ENCODE measurements at regions not wholly inside any gene's neighbourhood (a gene's known extent, or its start where the extent isn't known, plus 50 kb on each side); places are given as distances from the start of the nearest gene placed in this dataset.
A peak's percentile ranks its signal among the peaks of the same experiment; 100 is the strongest.

DNA sequence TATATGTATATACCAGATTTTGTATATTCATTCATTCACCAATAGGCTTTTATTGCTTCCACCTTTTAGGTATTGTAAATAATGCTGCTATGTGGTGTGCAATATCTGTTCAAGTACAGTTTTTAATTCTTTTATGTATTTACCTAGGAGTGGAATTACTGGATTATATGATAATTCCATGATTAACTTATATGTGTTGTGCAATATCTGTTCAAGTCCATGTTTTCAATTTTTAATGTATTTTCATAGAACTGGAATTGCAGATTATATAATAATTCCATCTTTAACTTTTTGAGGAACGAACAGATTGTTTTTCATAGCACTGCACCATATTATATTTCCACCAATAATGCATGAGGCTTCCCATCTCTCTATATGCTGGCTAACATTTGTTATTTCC lies 50.6 kb upstream of the L3MBTL4 start:
- Mint-ChIP-seq H3K27ac (no peak overlapping the region), H3K4me3 (no peak overlapping the region), H3K4me1 (no peaks in the 10 kb centered on the region), H3K36me3 (peaks cover 2% of the 10 kb centered on the region), H3K27me3 (no peaks in the 10 kb centered on the region), H3K9me3 (peaks cover 2 to 10% (median 7%) of the 10 kb centered on the region in 3 donors)

DNA sequence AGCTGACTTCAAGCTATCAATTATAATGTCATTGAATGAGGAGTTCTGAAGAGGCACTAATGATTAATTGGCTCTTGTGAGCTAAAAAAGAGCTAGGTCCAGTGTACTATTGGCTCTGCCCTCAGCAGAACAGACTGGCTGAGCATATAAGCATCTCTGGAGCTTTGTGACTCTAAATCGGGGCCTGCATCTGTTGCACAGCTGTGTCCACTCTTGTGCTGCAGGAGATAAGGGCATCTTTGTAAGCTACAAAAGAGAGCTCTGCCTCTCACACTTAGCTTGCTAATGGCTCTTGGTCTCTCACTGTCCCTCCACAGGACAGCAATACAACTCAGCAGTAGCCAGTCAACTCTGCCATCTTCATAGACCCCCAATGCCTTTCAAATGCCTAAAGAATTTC lies 61.5 kb upstream of the L3MBTL4 start:
- H3K9me3 Mint-ChIP-seq: peaks cover 2 to 11% (median 5%) of the 10 kb centered on the region in 3 donors
- no peaks in the 10 kb centered on the region for H3K27me3 Mint-ChIP-seq
- no peak overlapping the region for H3K4me3 Mint-ChIP-seq
- H3K36me3 Mint-ChIP-seq: no peaks in the 10 kb centered on the region
- H3K4me1 Mint-ChIP-seq: no peaks in the 10 kb centered on the region
- H3K27ac Mint-ChIP-seq: no peak overlapping the region

DNA sequence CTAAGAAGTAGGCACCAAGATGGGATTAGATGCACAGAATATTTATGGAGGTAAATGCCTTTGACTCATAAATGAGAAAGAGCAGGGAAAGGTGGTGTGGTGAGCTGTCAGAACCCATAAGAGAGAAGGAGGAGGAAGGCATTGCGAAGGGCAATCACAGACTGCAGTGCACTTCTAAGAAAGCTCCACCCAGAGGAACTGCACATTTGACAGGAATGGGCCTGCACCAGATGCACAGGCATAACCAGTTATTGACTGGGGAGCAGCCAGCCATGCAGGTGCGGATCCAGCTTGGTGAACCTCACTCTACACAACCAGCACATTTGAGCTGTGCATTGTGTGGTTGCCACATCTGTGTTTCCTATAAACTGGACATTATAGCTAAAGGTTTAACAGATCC lies 62.2 kb upstream of the L3MBTL4 start:
- Mint-ChIP-seq H3K9me3 (peaks cover 2 to 5% (median 4%) of the 10 kb centered on the region in 3 donors), H3K4me1 (no peaks in the 10 kb centered on the region), H3K27me3 (no peaks in the 10 kb centered on the region), H3K36me3 (no peaks in the 10 kb centered on the region), H3K27ac (no peak overlapping the region), H3K4me3 (no peak overlapping the region)

DNA sequence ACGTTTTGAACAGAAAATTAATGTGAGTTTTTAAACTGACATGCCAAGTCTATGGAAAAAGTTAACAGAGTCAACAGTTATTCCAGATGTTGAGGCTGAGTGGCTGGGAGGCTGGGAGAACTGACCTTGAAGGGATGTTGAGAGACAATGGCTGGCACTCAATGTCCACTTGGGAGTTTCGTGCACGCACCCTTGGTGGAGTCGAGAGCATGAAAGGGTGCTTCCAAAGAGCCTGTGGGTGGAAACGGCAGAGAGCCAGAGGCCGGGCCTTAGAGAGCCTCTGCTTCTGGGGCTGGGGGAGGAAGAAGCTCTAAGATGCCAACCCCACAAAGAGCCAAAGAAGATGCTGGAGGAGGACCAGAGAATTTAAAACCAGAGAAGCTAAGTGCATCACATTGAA lies 63.4 kb upstream of the L3MBTL4 start:
- Mint-ChIP-seq H3K4me1 (no peaks in the 10 kb centered on the region), H3K4me3 (no peak overlapping the region), H3K27me3 (no peaks in the 10 kb centered on the region), H3K36me3 (no peaks in the 10 kb centered on the region), H3K9me3 (peaks cover 2 to 5% (median 4%) of the 10 kb centered on the region in 3 donors), H3K27ac (no peak overlapping the region)

DNA sequence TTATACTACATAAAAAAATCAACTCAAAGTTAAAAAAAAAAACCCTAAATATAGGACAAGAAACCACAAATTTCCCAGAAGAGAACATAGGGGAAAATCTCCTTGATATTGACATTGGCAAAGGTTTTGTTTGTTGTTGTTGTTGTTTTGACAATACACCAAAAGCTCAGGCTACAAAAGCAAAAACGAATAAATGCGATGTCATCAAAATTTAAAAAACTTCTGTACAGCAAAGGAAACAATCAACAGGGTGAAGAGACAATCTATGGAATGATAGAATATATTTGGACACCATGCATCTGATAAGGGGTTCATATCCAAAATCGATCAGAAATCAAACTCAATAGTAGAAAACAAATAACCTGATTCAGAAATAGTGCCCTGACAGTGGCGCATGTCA lies 65.0 kb upstream of the L3MBTL4 start:
- Mint-ChIP-seq H3K27ac (no peak overlapping the region), H3K36me3 (no peaks in the 10 kb centered on the region), H3K4me1 (no peaks in the 10 kb centered on the region), H3K4me3 (no peak overlapping the region), H3K9me3 (peaks cover 0 to 3% (median 2%) of the 10 kb centered on the region in 3 donors), H3K27me3 (no peaks in the 10 kb centered on the region)

DNA sequence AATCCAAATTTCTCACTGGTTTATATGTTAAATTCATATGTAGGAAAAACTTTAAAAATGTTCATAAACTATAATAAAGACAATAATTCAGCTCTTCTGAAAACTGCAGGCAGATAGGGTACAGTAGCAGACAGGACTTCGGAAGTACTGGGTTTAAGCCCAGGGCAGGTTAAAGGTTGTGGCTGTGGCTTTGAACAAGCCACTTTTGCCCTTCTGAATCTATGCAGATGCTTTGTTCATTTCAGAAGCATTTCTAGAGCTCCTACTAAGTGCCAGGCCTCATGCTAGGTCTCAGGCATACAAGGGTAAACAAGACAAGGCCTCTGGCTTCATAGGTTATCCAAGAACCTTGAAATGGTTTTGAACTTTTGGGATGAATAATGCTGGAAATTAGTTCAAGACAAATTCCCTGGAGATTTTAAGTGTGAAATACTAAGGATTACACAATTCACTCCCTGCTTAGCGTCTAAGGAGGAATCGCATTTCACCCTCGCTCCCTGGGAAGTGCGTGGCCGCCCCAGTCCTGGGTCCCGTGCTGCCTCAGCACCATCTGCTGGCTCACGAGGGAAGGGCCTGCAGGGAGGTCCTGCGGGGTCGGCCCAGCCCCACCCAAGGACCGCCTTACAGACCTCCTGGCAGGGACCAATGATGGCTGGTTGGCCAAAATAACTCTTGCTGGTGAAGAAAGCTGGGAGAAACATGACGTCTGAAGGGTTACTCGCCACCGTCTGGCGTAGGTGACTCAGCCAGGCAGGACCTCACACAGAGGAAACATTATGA lies 67.7 kb upstream of the L3MBTL4 start:
- H3K4me1 Mint-ChIP-seq: no peaks in the 10 kb centered on the region
- no peaks in the 10 kb centered on the region for H3K36me3 Mint-ChIP-seq
- no peak overlapping the region for H3K4me3 Mint-ChIP-seq
- no peaks in the 10 kb centered on the region for H3K27me3 Mint-ChIP-seq
- peaks cover 0 to 3% (median 2%) of the 10 kb centered on the region in 3 donors for H3K9me3 Mint-ChIP-seq
- H3K27ac Mint-ChIP-seq: no peak overlapping the region

DNA sequence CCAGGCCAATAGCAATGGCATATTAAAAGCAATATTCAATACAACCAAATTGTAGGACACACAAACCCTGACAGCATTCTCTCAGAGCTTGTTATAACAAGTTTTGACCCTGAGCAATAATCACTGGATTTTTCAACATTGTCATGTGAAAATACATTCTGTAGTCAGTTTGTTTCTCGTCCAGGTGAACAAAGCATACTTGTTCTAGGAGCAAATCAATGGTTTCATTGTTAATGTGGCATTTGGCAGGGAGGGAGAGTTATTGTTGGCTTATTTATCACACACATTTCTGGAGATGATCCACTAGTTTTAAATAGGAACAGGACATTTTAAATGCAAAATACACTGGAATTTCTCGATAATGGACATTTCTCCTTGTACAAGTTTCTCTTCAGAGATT lies 69.9 kb upstream of the L3MBTL4 start:
- H3K9me3 Mint-ChIP-seq: peaks cover 0 to 3% (median 2%) of the 10 kb centered on the region in 3 donors
- H3K27ac Mint-ChIP-seq: no peak overlapping the region
- H3K4me1 Mint-ChIP-seq: no peaks in the 10 kb centered on the region
- H3K36me3 Mint-ChIP-seq: no peaks in the 10 kb centered on the region
- H3K4me3 Mint-ChIP-seq: no peak overlapping the region
- peaks cover 3% of the 10 kb centered on the region for H3K27me3 Mint-ChIP-seq

DNA sequence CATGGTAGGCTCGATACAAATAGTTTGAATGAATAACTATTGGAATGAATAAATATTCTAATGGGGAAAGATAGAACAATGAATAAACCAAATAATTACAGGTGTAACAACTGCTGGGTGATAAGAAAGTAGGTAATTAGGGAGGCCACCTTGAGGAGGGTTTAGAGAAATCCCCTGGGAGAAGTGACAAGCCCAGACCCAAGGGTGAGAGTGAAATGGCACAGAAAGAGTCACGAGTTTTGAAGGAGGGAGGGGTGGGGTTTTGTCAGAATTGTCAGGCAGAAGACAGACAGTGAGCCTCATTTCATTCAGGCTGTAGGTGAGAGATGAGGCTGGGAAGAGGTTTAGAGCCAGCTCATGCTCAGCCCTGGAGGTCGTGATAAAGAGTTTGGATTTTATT lies 71.6 kb upstream of the L3MBTL4 start:
- Mint-ChIP-seq H3K9me3 (peaks cover 0 to 2% (median 0%) of the 10 kb centered on the region in 3 donors), H3K4me1 (no peaks in the 10 kb centered on the region), H3K27ac (no peak overlapping the region)

DNA sequence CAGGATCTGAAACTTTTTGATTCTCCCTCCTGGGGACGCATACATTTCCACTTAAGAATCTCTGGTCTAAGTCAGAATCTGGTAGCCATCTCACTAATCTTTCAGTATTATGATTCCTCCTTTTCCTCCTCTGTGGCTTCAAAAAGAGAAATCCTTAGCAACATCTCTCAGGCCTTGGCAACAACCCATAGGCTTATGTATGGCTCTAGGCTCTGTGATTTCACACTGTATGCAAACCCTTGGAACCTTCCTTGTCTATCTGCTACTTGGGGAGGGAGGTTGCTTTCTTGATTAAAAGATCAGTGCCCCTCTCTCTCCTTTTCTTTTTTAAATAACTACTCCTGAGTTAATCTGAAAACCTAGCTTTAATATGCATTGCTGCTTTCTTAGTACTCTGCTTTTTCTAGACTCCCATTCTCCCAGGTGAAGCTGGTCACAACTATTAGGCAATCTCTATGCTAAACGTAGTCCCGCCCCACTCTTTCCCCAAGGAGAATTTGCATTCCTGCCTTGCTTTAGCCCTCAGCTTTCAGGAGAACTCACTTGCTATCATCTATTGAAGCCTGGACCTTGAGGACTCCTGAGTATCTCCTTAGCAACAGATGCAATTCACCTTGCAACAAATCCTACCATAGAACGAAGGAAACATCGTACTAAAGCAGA lies 72.2 kb upstream of the L3MBTL4 start:
- Mint-ChIP-seq H3K27me3 (peaks cover 3% of the 10 kb centered on the region), H3K27ac (no peak overlapping the region), H3K4me3 (no peak overlapping the region), H3K9me3 (no peaks in the 10 kb centered on the region), H3K4me1 (no peaks in the 10 kb centered on the region), H3K36me3 (no peaks in the 10 kb centered on the region)

More for the DNA sequence above, 71.6 kb upstream of the L3MBTL4 start:
- H3K36me3 Mint-ChIP-seq: no peaks in the 10 kb centered on the region
- H3K4me3 Mint-ChIP-seq: peak overlapping the region in 1 of 4 donors; percentile 42
- peaks cover 3% of the 10 kb centered on the region for H3K27me3 Mint-ChIP-seq

DNA sequence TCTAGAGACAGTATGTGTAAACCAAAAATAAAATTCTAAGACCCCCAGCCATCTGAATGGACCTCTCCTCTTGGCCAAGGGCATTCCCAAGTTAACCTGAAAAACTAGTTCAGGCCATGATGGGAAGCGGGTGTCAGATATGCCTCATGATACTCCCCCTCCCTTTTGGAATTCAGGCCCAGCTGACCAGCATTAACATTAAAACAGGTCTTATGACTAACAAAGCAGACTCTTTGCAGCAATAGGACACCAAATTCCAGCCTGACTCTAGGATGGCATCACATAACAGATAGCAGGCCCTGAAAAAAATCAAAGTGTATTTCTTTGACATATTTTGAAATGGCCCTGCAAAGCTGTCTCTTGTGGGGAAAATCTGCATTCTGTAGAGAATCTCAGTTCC lies 73.3 kb upstream of the L3MBTL4 start:
- peaks cover 3% of the 10 kb centered on the region for H3K27me3 Mint-ChIP-seq
- H3K9me3 Mint-ChIP-seq: no peaks in the 10 kb centered on the region
- no peaks in the 10 kb centered on the region for H3K4me1 Mint-ChIP-seq
- H3K36me3 Mint-ChIP-seq: no peaks in the 10 kb centered on the region
- H3K4me3 Mint-ChIP-seq: no peak overlapping the region
- H3K27ac Mint-ChIP-seq: no peak overlapping the region

GRCh38 chr18:6488956-6489355 lies 74.2 kb upstream of the L3MBTL4 start:
- Mint-ChIP-seq H3K4me3 (no peak overlapping the region), H3K4me1 (no peaks in the 10 kb centered on the region), H3K27me3 (peaks cover 3% of the 10 kb centered on the region), H3K36me3 (no peaks in the 10 kb centered on the region), H3K27ac (no peak overlapping the region), H3K9me3 (no peaks in the 10 kb centered on the region)

- Mint-ChIP-seq H3K27ac (no peak overlapping the region), H3K4me1 (no peaks in the 10 kb centered on the region), H3K4me3 (no peak overlapping the region), H3K36me3 (no peaks in the 10 kb centered on the region), H3K9me3 (no peaks in the 10 kb centered on the region), H3K27me3 (peaks cover 3% of the 10 kb centered on the region)
Observed at GRCh38 chr18:6489977-6490376, 75.3 kb upstream of the L3MBTL4 start.

- H3K27ac Mint-ChIP-seq: no peak overlapping the region
- H3K9me3 Mint-ChIP-seq: no peaks in the 10 kb centered on the region
- H3K36me3 Mint-ChIP-seq: no peaks in the 10 kb centered on the region
- H3K27me3 Mint-ChIP-seq: peaks cover 3% of the 10 kb centered on the region
- H3K4me3 Mint-ChIP-seq: no peak overlapping the region
- H3K4me1 Mint-ChIP-seq: no peaks in the 10 kb centered on the region
Observed at GRCh38 chr18:6493194-6493593, 78.5 kb upstream of the L3MBTL4 start.

DNA sequence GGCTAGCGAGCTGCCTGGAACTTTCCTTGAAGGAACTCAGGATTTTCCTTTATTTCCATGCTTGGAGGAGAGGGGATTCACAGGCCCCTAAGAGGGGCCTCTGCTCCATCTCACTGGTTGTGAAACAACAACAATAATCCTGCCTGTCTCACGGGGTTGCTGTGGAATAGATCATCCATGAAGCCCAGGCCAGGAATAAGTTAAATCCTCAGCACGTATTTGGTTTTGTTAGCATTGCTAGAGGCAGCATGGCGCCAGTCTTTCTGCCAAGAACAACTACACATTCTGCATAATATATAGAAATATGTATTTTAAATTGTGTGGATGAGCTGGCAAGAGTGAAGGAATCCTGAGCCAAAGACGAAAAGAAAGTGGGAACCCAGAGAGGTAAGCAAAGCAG lies 80.8 kb upstream of the L3MBTL4 start:
- Mint-ChIP-seq H3K27me3 (no peaks in the 10 kb centered on the region), H3K4me1 (no peaks in the 10 kb centered on the region), H3K9me3 (no peaks in the 10 kb centered on the region), H3K27ac (peak overlapping the region in 1 of 3 donors; percentile 48), H3K36me3 (no peaks in the 10 kb centered on the region), H3K4me3 (no peak overlapping the region)

DNA sequence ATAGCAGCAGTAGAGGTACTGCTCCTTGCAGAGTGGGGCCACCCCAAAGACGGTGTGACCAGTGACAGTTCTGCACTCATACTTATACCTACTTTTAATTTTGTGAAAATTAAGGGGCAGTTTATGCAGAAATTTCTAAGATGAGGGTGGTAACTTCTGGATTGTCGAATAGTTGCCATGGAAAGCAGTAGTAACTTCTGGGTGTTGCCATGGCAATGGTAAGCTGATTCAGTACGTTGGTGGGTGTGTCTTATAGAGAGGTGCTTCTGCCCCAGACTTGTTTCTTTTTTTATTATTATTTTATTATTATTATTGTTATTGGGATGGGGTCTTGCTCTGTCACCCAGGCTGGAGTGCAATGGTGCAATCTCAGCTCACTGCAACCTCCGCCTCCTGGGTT lies 82.8 kb upstream of the L3MBTL4 start:
- H3K27ac Mint-ChIP-seq: no peak overlapping the region
- no peaks in the 10 kb centered on the region for H3K9me3 Mint-ChIP-seq
- no peaks in the 10 kb centered on the region for H3K27me3 Mint-ChIP-seq
- no peaks in the 10 kb centered on the region for H3K4me1 Mint-ChIP-seq
- H3K4me3 Mint-ChIP-seq: no peak overlapping the region
- H3K36me3 Mint-ChIP-seq: no peaks in the 10 kb centered on the region

DNA sequence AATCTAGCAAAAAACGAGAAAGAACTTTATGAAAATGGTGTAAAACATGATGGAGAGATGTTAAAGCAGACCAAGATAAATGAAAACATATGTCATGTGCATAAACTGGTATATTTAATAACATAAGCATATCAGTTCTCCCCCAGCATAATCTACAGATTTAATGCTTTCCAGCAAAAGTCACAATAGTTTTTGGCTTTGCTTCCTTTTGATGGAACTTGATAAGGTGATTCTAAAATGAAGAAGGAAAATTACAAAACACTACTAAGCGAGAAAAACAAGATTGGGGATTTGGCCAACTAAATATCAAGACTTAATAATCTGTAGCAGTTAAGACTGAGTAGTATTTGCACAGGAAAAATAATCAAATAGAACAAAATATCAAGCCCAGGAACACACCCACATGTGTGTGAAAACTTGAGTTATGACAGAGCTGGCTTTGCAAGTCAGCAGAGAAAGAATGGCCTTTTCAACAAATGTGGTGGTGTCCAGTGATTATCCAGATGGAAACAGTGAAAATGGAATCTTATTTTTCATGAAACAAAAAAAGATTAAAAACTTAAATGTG lies 83.7 kb upstream of the L3MBTL4 start:
- Mint-ChIP-seq H3K4me1 (no peaks in the 10 kb centered on the region), H3K9me3 (no peaks in the 10 kb centered on the region), H3K36me3 (no peaks in the 10 kb centered on the region), H3K27ac (no peak overlapping the region), H3K4me3 (no peak overlapping the region), H3K27me3 (no peaks in the 10 kb centered on the region)

Measured in IgD-negative memory B cell (primary cell).